Eye (tissue), 1 donor: ENCODE measurements at regions not wholly inside any gene's neighbourhood (a gene's known extent, or its start where the extent isn't known, plus 50 kb on each side); places are given as distances from the start of the nearest gene placed in this dataset.
"Not testable (repeated sequence)": the region's sequence is repeated elsewhere in the genome, so short reads cannot be mapped to it uniquely, and the experiment has no call there.

Experiments used
- DNase-seq: peaks from one replicate; pipeline ENCODE4 v3.0.0-alpha.2; 2015

DNA sequence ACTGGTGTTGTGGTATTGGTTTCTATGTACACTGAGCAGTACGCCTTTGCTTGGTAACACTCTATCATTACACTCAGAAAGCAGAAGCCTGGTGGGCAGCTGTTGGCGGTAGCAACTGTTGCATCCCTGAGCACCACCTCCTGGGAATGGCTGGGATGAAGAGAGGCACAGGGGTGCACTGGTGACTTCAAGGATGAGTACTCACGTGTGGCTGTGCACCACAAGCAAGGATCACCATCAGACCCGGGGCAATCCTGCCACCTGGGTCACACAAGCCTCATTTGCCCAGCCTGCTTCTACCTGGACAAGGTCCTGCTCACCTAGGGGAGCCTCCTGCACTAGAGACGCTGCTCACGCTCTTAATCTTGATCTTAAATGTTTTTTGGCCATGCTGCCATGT, 336.4 kb downstream of the SI start:
- DNase-seq = no peak

- DNase-seq = no peak
Observed at GRCh38 chr3:164737174-164737573, 341.1 kb downstream of the SI start.

DNA sequence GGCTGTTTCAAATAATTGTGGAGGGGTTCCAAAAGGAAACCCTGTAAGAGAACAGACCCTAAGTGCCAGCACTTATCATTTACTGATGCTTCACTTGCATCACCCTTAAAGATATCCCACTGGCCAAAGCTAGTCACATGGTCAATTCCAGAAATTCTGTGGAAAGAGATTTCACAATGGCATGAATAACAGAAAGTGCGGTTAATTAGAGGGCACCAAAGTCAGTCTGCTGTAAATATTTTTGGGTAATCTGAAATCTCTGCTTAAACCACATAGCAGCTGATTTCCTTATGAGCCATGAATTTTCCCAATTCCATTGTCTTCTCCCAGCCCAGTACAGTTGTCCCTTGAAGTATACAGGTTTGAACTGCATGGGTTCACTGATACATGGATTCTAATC, 346.1 kb downstream of the SI start:
- DNase-seq = no peak

GRCh38 chr3:164730815-164731360, 347.4 kb downstream of the SI start:
- peak; percentile 21 for DNase-seq

- DNase-seq = no peak
Observed at GRCh38 chr3:164723396-164723795, 354.9 kb downstream of the SI start.

DNA sequence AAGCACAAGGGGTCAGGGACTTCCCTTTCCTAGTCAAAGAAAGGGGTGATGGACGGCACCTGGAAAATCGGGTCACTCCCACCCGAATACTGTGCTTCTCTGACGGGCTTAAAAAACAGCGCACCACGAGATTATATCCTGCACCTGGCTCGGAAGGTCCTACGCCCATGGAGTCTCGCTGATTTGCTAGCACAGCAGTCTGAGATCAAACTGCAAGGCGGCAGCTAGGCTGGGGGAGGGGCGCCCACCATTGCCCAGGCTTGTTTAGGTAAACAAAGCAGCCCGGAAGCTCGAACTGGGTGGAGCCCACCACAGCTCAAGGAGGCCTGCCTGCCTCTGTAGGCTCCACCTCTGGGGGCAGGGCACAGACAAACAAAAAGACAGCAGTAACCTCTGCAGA, 375.5 kb downstream of the SI start:
- not testable (repeated sequence) for DNase-seq

DNA sequence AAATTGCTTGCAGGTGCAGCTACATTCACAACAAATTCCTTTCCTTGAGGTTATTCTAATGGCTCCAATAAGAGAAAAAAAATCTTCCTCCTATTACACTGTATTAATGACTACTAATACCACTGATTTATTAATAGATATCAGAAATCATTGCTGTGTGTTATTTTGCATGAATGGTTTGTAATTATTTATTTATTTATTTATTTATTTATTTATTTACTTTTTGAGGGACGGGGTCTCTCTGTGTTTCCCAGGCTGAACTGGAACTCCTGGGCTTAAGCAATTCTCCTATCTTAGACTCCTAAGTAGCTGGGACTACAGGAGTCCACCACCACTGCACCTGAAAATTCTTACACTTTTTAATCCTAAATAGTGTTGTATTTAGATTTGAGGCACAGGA, 390.4 kb downstream of the SI start:
- DNase-seq = no peak

DNA sequence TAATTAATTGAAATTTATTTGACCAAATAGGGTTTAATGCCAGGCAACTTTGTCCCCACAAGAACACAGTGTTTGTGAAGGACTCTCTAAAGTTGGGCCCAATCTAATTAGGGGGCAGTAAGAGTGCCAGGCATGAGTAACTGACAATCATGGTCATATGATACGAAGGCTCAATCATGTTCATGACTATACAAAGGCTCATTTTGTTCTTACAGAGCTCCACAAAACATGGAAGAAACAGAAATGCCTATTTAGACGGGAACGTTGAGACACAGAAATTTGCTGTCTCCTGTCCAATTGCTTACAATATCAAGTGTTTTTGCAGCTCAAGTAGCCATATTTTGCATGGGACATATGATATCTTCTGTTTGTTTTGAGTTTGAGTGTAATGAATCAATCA, 391.1 kb downstream of the SI start:
- DNase-seq = no peak

DNA sequence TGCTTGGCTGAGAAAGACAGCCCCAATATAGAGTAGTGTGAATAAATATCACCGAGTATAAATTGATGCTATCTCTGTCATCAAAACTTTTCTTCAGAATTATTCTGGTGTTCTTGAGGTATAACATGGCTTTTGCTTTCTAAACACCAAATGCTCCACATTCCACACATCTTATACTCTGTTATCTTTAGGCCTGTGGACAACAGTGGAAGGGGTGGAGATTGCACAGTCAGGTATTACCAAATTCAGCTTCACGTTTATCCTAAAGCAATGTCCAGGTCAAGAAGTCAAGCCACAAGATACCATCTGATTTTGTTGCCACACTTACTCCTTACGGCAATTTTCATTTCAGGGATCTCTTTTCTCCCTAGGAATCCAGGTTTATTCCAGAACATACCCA, 394.8 kb downstream of the SI start:
- no peak for DNase-seq

DNA sequence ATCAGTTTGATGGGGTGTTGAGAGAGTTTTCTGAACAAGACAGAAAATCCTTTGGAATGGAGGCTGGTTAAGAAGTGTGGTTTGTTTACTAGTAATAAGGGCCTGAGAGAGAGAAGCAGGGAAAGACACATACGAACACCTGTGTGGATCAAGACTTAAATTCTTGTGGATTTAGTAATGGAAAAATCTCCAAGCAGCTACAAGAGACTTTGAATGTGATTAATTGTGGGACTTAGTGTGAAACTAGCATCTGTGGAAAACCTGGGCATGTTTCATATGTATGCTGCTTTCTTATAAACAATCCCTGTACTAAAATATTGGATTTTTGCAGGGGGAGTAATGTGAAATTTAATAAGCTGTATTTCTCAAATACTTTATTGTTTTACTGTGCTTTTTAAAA, 399.1 kb downstream of the SI start:
- DNase-seq = no peak

DNA sequence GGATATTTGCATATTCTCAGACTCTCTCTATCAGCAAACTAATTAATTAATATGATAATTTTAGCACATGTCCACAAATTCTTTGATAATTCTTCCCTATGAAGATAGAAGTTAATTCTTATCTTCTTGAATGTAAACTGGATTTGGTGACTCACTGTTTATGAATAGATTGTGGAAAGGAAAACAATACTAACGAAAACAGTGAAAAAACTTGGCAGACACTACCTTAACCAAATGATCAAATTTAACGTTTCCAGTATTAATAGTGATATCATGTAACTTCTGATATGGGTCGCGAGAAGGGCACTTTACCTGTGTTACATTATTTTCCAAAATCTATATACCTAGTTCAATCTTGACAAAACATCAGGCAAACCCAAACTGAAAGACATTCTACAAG, 401.0 kb downstream of the SI start:
- no peak for DNase-seq

GRCh38 chr3:164673738-164674137, 404.6 kb downstream of the SI start:
- no peak for DNase-seq

DNA sequence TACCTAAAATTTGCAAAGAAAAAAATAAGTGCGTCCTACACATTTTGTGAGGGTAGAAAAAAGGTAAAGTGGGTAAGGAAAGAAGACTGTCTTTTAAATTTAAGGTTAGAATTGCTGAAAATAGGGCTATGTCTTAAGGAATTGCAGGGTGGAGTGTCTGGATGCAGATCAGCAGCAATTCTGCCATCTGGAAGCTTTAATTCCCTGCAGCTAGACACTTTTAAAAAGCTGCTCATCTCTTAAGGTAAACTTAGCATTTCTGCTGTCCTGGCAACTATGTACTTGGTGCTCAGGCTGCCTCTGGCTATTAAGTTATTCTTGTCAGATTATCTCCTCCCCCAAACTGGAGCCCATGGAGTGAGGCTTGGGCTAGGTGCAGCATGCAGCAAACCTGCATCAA, 420.2 kb downstream of the SI start:
- DNase-seq = no peak

DNA sequence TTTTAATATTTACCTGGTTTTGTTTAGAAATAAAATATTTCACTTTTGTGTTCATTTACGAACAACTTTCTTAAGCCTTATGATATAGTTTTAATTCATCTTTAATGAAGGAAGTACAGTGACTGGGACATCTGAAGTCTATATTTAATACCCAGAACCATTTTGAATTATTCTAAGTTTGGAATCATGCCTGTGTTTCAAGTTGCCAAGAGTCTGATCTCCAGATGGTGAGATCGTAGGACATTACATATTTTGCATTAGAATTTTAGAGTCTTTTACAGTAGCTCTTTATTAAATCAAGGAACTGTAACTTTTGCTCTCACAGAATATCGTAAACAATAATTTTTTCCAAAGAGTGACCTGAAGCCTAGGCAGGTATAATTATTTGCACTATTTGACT, 420.7 kb downstream of the SI start:
- DNase-seq = peak; percentile 2

DNA sequence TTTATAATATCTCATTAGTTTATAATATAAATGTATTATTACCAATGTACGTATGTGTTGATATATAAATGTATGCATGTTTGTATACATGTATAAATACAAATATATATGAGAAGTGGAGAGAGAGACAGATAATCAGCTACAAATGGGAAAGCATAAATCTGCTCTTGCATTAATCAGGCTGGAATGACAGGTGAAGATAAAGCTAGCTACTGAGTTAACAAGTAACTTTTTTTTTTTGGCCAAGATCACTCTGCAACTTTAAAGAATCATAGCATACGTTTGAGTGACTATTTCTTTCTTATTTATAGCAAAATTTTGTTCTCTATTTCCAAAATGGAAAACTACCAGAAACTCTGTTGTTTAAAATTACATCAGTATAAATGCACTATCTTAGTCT, 422.8 kb downstream of the SI start:
- no peak for DNase-seq

GRCh38 chr3:164641071-164641470, 437.2 kb downstream of the SI start:
- peak; percentile 13 for DNase-seq

DNA sequence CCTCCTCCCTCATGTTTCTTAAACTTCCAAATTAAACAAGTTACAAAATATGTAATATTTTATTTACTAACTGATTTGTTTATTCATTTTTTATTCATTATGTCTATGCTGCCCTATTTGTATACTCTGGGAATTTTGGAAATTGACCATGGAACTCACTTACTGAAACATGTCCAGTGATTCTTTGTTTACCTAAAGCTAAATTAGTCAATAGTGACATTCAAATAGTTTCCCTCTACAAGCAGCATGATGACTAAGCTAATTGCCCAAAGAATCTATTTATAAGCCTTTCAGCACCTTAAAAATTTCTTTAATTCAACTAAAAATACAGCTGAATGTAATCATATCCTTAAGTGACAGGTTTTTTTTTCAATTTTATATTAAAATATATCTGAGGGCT, 437.7 kb downstream of the SI start:
- DNase-seq = no peak

GRCh38 chr3:164620956-164621355, 457.3 kb downstream of the SI start:
- no peak for DNase-seq

DNA sequence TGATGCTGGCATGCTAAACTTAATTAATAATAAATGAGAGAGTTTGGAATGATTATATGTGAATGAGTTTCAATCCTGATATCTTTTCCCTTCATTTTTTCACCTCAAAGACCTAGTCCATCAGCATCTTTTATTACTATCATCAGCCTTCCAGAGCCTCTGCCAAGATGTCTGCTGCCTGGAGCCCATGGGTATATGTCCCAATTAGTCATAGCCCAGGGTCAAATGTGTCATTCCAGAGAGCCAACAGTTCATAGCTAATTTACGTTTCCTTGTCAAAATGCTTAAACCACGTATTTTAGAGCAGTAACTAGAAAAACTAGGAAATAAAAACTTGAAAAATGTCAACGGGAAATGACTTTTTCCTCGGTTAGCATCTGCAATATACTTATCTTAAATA, 457.9 kb downstream of the SI start:
- DNase-seq = no peak

DNA sequence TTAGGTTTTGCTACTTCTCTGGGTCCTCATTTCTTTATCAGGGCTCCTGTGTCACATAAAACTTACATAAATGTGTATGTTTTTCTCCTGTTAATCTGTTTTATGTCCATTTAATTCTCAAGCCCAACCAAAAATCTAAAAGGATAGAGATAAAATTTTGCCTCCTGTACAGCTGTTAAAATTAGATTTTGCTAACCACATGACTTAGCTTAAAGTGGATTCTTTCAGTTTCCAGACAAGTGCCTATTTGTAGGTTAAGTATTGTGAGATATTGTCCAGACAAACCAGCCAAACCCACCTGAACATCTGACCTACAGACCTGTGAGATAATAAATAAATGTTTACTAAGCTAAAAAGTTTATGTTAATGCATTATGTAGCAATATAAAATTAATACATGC, 465.5 kb downstream of the SI start:
- DNase-seq = no peak

GRCh38 chr3:164608554-164609276, 469.6 kb downstream of the SI start:
- no peak for DNase-seq

- DNase-seq = no peak
Observed at GRCh38 chr3:164604687-164605086, 473.6 kb downstream of the SI start.

DNA sequence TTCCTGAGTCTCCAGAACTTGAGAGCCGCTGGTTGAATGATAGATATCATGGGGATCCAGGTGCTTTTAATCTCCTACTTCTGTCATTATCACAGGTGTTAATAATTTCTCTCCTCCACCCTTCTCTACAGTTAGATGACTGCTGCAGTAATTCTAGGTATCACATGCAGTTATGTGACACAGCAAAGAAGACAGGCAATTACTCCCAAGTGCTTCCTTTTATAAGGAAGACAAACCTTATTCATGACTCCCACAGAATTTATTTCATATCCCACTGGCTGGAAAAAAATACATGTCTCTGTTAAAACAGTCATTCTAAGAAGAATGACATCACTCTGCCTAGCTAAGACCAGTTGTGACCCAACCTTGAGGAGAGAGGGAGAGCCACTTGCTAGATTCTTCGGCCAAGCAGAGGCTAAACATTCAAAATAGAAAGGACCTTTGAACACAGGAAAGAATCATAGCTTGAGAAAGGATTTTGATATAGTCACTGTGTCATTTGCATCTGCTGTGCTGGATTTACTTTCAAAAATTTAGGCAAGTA, 500.6 kb downstream of the SI start:
- DNase-seq = no peak

DNA sequence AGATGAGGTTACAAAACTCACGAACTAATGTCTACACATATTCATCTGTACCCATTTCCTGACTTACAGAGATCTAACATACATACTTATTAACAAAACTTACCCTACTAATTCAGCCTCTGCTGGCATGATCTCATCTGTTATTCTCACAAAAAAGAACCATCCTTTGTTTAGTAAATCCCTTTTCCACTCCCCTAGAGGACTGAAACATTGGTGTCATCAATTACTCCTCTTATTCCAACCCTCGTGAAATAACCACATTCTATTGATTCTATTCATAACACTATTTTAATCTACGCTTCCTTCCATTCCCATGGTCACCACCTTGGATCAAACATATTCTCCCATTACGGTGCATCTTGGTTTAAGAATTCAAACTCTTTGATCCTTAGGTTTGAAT, 505.9 kb downstream of the SI start:
- no peak for DNase-seq

DNA sequence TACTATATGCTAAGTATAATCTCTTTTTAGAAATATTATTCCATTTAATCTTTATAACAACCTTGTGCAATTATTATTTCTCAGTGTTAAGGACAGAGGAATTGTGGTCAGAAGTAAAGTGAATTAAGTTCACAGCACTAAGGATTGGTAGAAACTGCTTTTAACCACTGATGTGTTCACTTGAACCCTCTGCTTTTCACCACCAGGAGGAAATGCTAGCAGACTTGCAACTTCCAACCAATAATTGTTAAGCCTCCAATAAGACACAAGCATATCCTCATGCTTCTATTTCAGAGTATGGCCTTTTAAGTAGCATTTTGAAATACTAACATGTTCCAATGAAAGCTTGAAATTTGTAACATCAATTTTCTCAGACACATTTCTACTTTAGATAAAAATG, 527.4 kb downstream of the SI start:
- DNase-seq = no peak
